NCI-H1436 (cell line): ENCODE measurements at regions not wholly inside any gene's neighbourhood (a gene's known extent, or its start where the extent isn't known, plus 50 kb on each side); places are given as distances from the start of the nearest gene placed in this dataset.
A peak's percentile ranks its signal among the peaks of the same experiment; 100 is the strongest.

Source experiments
- DNase-seq: peaks from one replicate; lab custom pipeline; 2025; lab: John Stamatoyannopoulos, UW

- DNase-seq: no peak
Measured at GRCh38 chr3:72698154-72698917, 149.9 kb downstream of the SHQ1 start.

- DNase-seq: no peak
Measured at GRCh38 chr3:72697717-72698116, 150.5 kb downstream of the SHQ1 start.

- no peak for DNase-seq
Measured at GRCh38 chr3:72696815-72697214, 151.4 kb downstream of the SHQ1 start.

GRCh38 chr3:72694398-72694797 lies 153.8 kb downstream of the SHQ1 start:
- DNase-seq: no peak

GRCh38 chr3:72692990-72693389 lies 155.3 kb downstream of the SHQ1 start:
- DNase-seq: no peak

GRCh38 chr3:72690629-72691028 lies 157.6 kb downstream of the SHQ1 start:
- no peak for DNase-seq

GRCh38 chr3:72682936-72683452 lies 165.3 kb downstream of the SHQ1 start:
- peak; percentile 81 for DNase-seq

GRCh38 chr3:72681598-72681997 lies 166.6 kb downstream of the SHQ1 start:
- no peak for DNase-seq

- no peak for DNase-seq
Measured at GRCh38 chr3:72680766-72681165, 167.5 kb downstream of the SHQ1 start.

GRCh38 chr3:72679540-72680198 lies 168.6 kb downstream of the SHQ1 start:
- no peak for DNase-seq

GRCh38 chr3:72678867-72679266 lies 169.4 kb downstream of the SHQ1 start:
- no peak for DNase-seq

- DNase-seq: no peak
Measured at GRCh38 chr3:72678380-72678779, 169.9 kb downstream of the SHQ1 start.

- no peak for DNase-seq
Measured at GRCh38 chr3:72675243-72675642, 173.0 kb downstream of the SHQ1 start.

GRCh38 chr3:72673011-72673771 lies 175.1 kb downstream of the SHQ1 start:
- no peak for DNase-seq

GRCh38 chr3:72669224-72669623 lies 179.0 kb downstream of the SHQ1 start:
- no peak for DNase-seq

GRCh38 chr3:72666447-72666755 lies 181.8 kb downstream of the SHQ1 start:
- DNase-seq: no peak

- no peak for DNase-seq
Measured at GRCh38 chr3:72665701-72666446, 182.4 kb downstream of the SHQ1 start.

GRCh38 chr3:72665103-72665502 lies 183.1 kb downstream of the SHQ1 start:
- no peak for DNase-seq

GRCh38 chr3:72664184-72664975 lies 183.9 kb downstream of the SHQ1 start:
- no peak for DNase-seq

GRCh38 chr3:72663429-72663828 lies 184.8 kb downstream of the SHQ1 start:
- DNase-seq: peak; percentile 72

- peak; percentile 61 for DNase-seq
Measured at GRCh38 chr3:72661115-72661457, 187.2 kb downstream of the SHQ1 start.
